PC-9 (cell line): ENCODE measurements at regions not wholly inside any gene's neighbourhood (a gene's known extent, or its start where the extent isn't known, plus 50 kb on each side); places are given as distances from the start of the nearest gene placed in this dataset.

Source experiments
- CTCF ChIP-seq: fragments of 200-600 bp; sonication (generic); conservative IDR thresholded peaks from 2 replicates; pipeline ENCODE4 v1.6.1; 2017; ENCODE audit warnings: mixed run types, antibody characterized with exemption, mild to moderate bottlenecking, moderate library complexity
- EZH2 ChIP-seq: fragments of 200-600 bp; sonication (generic); IDR thresholded peaks from 2 replicates; pipeline ENCODE4 v1.8.0; 2017; ENCODE audit warnings: antibody characterized with exemption, low read depth

GRCh38 chr14:80419345-80419744, 208.0 kb upstream of the DIO2 start:
- TF ChIP-seq CTCF, result no peak
- TF ChIP-seq EZH2, result no peak
